ENCODE measurements at regions not wholly inside any gene's neighbourhood (a gene's known extent, or its start where the extent isn't known, plus 50 kb on each side); places are given as distances from the start of the nearest gene placed in this dataset.

- DNase-seq: no peak
Measured at GRCh38 chr7:46559194-46559832, 638.2 kb upstream of the IGFBP3 start.

GRCh38 chr7:46558482-46559193, 637.6 kb upstream of the IGFBP3 start:
- DNase-seq: no peak

DNA sequence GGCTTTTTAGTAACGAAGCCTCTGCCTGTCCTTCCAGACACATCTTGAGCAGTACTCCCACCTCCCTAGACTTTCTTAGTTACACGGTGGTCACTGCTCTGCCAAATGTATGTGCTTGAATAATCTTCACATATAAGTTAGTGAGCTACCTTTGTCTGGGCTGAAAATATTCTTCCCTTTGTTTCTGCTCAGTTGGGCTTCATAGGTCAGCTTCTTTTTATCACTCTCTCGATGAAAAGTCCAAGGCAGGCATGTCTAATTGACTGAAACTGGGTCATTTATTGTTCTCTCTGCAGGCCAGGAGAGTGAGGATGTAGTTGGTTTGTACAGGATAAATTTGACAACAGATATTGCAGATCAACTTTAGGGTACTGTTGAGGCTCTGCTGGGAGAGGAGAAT, 636.7 kb upstream of the IGFBP3 start:
- DNase-seq: no peak

- no peak for DNase-seq
Measured at GRCh38 chr7:46557295-46557711, 636.2 kb upstream of the IGFBP3 start.

DNA sequence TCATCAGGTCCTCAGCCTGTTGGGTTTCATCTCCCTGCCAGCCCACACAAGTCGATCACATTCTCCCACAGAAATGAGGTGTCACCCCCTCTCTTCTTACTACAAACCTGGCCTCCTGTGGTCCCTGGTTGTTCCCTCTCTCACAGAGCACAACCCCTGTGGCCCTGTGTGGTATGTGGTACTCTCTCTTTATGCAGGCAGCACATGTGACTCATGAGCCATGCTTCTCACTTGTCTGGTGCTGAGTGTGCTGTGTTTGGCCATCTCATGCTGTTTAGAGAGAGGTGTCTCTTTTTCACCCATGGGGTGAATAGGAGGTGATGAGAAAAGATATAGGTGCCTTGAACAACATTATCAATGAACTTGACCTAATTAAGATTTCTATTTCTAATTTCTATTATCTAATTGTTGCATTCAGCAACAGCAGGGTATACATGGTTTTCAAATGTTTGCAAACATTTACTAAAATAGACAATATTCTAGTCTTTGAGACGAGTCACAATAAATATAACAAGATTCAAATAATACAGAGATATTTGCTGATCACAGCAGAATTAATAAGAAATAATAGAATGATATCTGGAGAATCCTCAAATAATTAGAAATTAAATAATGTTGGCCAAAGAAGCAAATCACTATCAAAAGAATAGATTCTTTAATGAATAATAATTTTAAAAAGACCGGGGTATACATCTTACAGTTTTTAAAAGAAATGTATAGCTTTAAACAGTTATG, 633.8 kb upstream of the IGFBP3 start:
- no peak for DNase-seq

DNA sequence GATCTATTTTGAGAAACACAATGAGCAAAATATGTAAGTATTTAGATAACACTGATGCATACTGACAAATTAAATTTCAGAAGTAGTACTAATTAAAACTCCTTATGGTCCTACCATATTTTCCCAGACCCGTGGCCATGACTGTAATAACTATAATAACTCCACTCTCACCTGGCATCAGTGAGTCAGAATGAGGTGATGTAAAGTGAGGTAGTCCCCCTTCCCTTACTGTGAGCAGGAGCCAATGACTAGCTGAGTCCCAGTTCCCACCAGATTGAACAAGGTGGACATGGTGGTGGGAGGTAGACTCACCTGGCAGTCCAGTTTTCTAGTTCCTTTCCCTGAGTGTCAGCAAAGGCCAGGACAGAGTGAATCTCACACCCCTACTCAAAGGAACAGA, 630.5 kb upstream of the IGFBP3 start:
- no peak for DNase-seq

DNA sequence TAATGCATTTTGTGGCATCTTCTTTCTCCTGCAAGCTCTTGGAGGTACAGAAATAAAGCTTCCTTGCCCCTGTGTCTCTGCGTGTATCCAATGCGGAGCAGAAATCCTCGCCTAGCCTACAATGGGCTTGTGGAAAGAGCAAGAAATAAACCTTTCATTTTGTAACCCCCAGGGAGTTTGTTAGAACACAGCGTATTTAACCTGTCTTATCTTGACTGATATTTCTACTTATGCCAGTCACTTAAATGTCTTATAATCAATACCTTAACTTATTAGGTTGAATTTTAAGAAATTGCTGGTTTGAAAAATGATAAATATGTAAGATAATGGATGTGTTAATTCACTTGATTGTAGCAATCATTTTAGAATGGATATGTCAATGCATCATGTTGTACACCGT, 629.8 kb upstream of the IGFBP3 start:
- no peak for DNase-seq

- no peak for DNase-seq
Measured at GRCh38 chr7:46549892-46550639, 629.0 kb upstream of the IGFBP3 start.

GRCh38 chr7:46549347-46549746, 628.3 kb upstream of the IGFBP3 start:
- DNase-seq: no peak

GRCh38 chr7:46547044-46547443, 626.0 kb upstream of the IGFBP3 start:
- no peak for DNase-seq

GRCh38 chr7:46545790-46546189, 624.7 kb upstream of the IGFBP3 start:
- DNase-seq: no peak

DNA sequence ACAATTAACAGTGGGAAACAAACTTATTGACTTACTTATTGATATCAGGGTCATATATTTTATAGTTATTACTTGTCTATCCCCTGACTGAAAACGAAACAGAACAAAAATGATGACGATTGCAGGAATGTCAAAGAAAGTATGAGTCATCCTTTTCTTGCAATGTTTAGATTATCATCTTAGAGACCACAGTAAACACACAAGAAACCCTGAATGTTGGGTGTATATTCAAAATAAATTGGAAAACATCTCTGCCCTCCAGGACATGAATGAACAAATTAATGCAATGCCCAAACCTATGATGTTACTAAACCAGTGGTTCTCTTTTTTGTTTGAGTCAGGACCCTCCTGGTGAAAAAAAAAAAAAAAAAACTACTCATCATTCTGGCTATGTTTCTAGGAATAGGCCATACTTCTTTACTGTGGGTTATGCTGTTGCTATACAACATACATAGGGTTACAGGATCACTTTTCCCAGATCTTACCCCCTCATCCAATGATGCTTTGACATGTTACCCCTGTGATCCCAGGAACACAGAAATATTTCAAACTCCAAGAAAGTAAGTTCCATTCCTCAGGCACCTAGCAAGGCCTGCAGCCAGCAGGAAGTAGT, 623.4 kb upstream of the IGFBP3 start:
- no peak for DNase-seq

DNA sequence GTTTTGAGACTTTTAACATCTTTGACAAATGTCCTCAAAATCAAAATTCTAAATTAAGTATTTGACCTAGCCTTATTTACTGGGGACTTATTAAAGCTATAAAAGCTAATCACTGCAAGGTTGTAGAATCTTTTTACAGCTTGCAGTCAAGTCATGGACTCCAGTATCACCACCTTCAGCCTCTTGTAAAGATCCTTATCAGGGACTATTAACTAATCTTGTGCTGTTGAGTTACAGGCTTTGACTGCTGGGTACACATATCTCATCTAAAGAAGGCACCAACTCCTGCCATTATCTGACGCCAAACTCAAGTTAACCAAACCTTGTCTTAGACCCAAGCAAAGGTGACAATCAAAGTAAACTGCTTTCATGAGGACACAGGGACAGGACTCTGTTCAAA, 621.0 kb upstream of the IGFBP3 start:
- no peak for DNase-seq

- peak in 1 of 3 experiments; percentile 12 for DNase-seq
Measured at GRCh38 chr7:46539892-46540483, 618.9 kb upstream of the IGFBP3 start.

- no peak for DNase-seq
Measured at GRCh38 chr7:46537191-46537905, 616.3 kb upstream of the IGFBP3 start.

DNA sequence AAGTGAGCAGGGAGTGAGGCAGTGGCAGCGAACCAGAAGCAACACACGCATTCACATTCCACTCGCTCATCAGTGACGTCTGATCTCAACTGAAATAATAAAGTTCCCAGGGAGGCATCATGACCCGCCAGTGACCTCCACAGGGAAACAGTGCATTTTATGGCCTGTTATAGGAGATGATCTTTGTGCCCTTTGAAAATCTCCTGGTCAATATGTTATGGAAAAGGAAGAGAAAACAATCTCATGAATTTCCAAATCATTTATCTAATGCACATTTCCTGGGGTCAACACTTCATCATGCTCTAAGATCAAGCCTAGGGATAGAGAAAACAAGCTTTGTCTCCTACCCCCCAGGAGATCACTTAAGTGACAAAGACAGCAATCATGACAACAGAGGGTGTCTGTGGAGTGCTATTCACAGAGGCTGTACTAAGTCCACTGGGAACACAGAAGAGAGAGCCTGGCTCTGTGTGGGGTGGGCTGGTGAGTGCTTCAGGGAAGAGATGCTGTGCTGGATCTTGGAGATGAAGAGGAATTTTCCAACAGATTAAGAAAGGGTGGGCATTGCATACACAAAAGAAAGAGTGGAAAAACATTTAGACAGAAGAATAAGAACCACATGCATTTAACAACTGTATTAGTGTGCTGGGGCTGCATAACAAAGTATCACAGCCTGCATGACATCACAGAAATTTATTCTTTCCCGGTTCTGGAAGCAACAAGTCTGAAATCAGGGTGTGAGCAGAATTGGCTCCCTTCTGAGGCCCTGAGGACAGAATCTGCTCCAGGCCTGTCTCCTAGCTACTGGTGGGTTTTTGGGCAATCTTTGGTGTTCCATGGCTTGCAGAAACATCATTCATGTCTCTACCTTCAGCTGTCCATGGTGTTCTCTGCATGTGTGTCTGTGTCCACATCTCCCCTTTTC, 613.9 kb upstream of the IGFBP3 start:
- peak in 1 of 3 experiments; percentile 45 for DNase-seq

DNA sequence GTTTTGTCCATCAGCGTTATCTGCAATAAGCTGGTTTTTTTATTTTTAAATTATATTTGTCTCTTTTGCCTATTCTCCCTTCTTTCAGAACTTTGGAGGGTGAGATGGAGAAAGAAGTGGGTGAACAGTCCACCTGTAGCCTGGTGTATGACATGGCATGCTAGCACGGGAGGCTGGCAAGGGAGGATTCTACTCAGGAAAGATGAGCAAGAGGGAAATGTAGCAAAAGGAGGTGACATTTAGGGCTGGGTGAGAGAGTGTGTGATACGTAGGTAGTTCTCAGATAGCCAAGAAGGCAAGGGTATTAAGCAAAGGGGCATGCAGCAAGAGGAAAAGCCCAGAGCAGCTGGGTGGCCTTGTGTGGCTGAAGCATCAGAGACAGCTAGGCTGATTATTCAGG, 612.9 kb upstream of the IGFBP3 start:
- DNase-seq: no peak

- no peak for DNase-seq
Measured at GRCh38 chr7:46532571-46532970, 611.5 kb upstream of the IGFBP3 start.

- DNase-seq: no peak
Measured at GRCh38 chr7:46530081-46530750, 609.1 kb upstream of the IGFBP3 start.

DNA sequence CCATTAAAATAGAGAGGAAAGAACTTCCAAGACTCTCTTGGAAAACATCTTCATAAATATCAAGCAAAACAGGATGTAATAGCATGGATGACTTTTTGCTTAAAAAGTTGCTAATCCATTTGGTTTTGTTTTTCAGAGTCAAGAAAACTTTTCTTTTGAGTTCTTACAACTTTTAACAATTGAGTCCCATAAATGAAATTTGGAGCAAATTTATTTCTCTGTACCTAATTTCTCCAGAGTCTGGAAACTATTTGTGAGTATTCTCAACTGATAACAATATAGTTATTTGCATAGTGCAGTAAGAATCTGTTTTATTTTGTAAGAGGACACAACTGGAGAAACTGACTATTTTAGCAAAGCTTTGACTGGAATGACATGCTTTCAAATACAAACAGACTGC, 606.3 kb upstream of the IGFBP3 start:
- DNase-seq: no peak
